Panc1 (cell line): ENCODE measurements at regions not wholly inside any gene's neighbourhood (a gene's known extent, or its start where the extent isn't known, plus 50 kb on each side); places are given as distances from the start of the nearest gene placed in this dataset.

Experiments used
- ATAC-seq: fragments of 200-7000 bp; cut with Tn5 transposase; 2 replicates; pipeline ENCODE4 v1.9.1; 2020; ENCODE audit warnings: mild to moderate bottlenecking, moderate library complexity
- BruUV-seq: library from RNA; stranded (reverse); fragments of 400-500 nt; replicated peaks from 2 replicates; lab custom pipeline; 2021; lab: Mats Ljungman, UMichigan
- CTCF ChIA-PET: fragments of 300-600 bp; sonication (Branson Sonifier 250); formaldehyde crosslinking; loops from one replicate; lab custom pipeline; 2022; ENCODE audit warnings: antibody characterized with exemption; lab: Charles Lee
- POLR2A ChIA-PET: fragments of 300-600 bp; sonication (Branson Sonifier 250); formaldehyde crosslinking; loops from one replicate; lab custom pipeline; 2022; ENCODE audit warnings: antibody characterized with exemption; lab: Charles Lee
- DNase-seq: peaks from one replicate; pipeline ENCODE4 v3.0.0-alpha.2; 2010; ENCODE audit warnings: low read depth, low spot score
- H3K27ac ChIP-seq: 2 replicates; pipeline ENCODE4 v1.5.1; 2011; ENCODE audit warnings: mild to moderate bottlenecking, low read length, inconsistent platforms
- H3K27me3 ChIP-seq: fragments of 200-500 bp; sonication (Bioruptor generic); 2 replicates; pipeline ENCODE4 v1.6.0; 2014; ENCODE audit warnings: low read length, inconsistent platforms; ENCODE audit not compliant: control insufficient read depth, insufficient read depth
- H3K36me3 ChIP-seq: fragments of 200-500 bp; sonication (Bioruptor generic); 2 replicates; pipeline ENCODE4 v1.5.1; 2014; ENCODE audit warnings: inconsistent platforms, mild to moderate bottlenecking, low read length, moderate library complexity; ENCODE audit not compliant: control insufficient read depth, insufficient read depth
- H3K4me1 ChIP-seq: 2 replicates; pipeline ENCODE4 v1.5.1; 2011; ENCODE audit warnings: inconsistent platforms, mild to moderate bottlenecking, low read length, moderate library complexity; ENCODE audit not compliant: control insufficient read depth, insufficient read depth
- H3K4me3 ChIP-seq, 2 experiments: 2 replicates each; pipeline ENCODE4 v1.5.1; 2011 to 2012; ENCODE audit warnings: low read depth in 2 of 2, low read length in 2 of 2, mild to moderate bottlenecking in 2 of 2, inconsistent platforms in 1 of 2, moderate library complexity in 1 of 2
- H3K9me3 ChIP-seq: fragments of 200-500 bp; sonication (Bioruptor generic); 2 replicates; pipeline ENCODE4 v1.5.1; 2014; ENCODE audit warnings: low read depth, mild to moderate bottlenecking, inconsistent platforms, low read length, moderate library complexity; ENCODE audit not compliant: control insufficient read depth, insufficient read depth
- POLR2AphosphoS5 ChIP-seq: IDR thresholded peaks from 2 replicates; pipeline ENCODE4 v1.6.1; 2012; ENCODE audit warnings: mild to moderate bottlenecking, low read depth, low read length, moderate library complexity
- SIN3A ChIP-seq: IDR thresholded peaks from 2 replicates; pipeline ENCODE4 v1.6.1; 2012; ENCODE audit warnings: low read depth, mild to moderate bottlenecking, low read length, moderate library complexity, borderline replicate concordance; ENCODE audit not compliant: insufficient read depth
- TCF7L2 ChIP-seq: IDR thresholded peaks from 2 replicates; pipeline ENCODE4 v1.6.1; 2011; ENCODE audit warnings: mild to moderate bottlenecking, low read depth, low read length, inconsistent platforms
- in situ Hi-C: cut with HindIII; loops from 2 replicates; pipeline ENCODE4 v1.10.0; 2016; ENCODE audit warnings: low sequenced_read_pairs, low pct_unique_long_range_greater_than_20kb
- intact Hi-C: fragments of 100-400 bp; cut with micrococcal nuclease; formaldehyde crosslinking; loops from one replicate; pipeline ENCODE4 v1.10.0; 2022; ENCODE audit not compliant: unreplicated experiment
- TF ChIP-seq, protein P1 (sequence below), 2 experiments: IDR thresholded peaks; 2 replicates each; pipeline ENCODE4 v1.6.1; 2011 to 2012; ENCODE audit warnings: low read depth in 2 of 2, control low read depth in 1 of 2, low read length in 1 of 2, mild to moderate bottlenecking in 1 of 2, moderate library complexity in 1 of 2; ENCODE audit not compliant: insufficient read depth in 1 of 2
- TF ChIP-seq, protein P2 (sequence below): fragments of 450-650 bp; IDR thresholded peaks from 2 replicates; pipeline ENCODE4 v1.5.1; 2017; ENCODE audit warnings: mild to moderate bottlenecking

DNA sequence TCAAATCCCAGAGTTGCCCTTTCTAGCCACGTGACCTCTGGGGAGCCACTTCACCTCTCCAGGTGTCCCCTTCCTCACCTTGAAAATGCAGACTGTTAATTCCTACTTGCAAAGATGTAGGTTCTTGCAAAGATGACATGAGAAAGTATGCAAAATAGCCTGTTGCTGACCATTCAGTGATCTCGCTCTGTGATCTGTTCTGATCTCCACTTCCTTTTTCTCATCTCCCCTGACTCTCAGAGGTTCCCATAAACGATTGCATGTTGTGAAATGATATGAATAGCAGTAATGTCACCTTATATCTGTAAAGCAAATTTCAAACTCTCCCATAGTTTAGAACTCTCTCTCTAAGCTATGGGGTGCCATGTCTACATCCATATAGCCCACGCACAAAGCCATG is 182.3 kb downstream of the TMEM132E start:
- in situ Hi-C loops (no loop called here), intact Hi-C loops (no loop called here)
- H3K4me3 ChIP-seq: no peak overlapping the region
- H3K4me1 ChIP-seq: no peaks in the 10 kb centered on the region
- no peaks in the 10 kb centered on the region for H3K27me3 ChIP-seq
- no peak for TF ChIP-seq SIN3A
- TF ChIP-seq, protein P1, sequence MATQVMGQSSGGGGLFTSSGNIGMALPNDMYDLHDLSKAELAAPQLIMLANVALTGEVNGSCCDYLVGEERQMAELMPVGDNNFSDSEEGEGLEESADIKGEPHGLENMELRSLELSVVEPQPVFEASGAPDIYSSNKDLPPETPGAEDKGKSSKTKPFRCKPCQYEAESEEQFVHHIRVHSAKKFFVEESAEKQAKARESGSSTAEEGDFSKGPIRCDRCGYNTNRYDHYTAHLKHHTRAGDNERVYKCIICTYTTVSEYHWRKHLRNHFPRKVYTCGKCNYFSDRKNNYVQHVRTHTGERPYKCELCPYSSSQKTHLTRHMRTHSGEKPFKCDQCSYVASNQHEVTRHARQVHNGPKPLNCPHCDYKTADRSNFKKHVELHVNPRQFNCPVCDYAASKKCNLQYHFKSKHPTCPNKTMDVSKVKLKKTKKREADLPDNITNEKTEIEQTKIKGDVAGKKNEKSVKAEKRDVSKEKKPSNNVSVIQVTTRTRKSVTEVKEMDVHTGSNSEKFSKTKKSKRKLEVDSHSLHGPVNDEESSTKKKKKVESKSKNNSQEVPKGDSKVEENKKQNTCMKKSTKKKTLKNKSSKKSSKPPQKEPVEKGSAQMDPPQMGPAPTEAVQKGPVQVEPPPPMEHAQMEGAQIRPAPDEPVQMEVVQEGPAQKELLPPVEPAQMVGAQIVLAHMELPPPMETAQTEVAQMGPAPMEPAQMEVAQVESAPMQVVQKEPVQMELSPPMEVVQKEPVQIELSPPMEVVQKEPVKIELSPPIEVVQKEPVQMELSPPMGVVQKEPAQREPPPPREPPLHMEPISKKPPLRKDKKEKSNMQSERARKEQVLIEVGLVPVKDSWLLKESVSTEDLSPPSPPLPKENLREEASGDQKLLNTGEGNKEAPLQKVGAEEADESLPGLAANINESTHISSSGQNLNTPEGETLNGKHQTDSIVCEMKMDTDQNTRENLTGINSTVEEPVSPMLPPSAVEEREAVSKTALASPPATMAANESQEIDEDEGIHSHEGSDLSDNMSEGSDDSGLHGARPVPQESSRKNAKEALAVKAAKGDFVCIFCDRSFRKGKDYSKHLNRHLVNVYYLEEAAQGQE (IDR thresholded peaks at IDR 0.05; ENCODE audit: insufficient read depth in 1 of 2, low read depth in 2 of 2, low read length in 1 of 2): no peak
- no peak for TF ChIP-seq POLR2AphosphoS5
- TF ChIP-seq, protein P2, sequence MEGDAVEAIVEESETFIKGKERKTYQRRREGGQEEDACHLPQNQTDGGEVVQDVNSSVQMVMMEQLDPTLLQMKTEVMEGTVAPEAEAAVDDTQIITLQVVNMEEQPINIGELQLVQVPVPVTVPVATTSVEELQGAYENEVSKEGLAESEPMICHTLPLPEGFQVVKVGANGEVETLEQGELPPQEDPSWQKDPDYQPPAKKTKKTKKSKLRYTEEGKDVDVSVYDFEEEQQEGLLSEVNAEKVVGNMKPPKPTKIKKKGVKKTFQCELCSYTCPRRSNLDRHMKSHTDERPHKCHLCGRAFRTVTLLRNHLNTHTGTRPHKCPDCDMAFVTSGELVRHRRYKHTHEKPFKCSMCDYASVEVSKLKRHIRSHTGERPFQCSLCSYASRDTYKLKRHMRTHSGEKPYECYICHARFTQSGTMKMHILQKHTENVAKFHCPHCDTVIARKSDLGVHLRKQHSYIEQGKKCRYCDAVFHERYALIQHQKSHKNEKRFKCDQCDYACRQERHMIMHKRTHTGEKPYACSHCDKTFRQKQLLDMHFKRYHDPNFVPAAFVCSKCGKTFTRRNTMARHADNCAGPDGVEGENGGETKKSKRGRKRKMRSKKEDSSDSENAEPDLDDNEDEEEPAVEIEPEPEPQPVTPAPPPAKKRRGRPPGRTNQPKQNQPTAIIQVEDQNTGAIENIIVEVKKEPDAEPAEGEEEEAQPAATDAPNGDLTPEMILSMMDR: no peak
- no peak for TF ChIP-seq TCF7L2
- no peaks in the 10 kb centered on the region for H3K36me3 ChIP-seq
- ATAC-seq (no peak), DNase-seq (no peak)
- no TSS peak for BruUV-seq
- no peaks in the 10 kb centered on the region for H3K9me3 ChIP-seq
- ChIA-PET CTCF (no interaction called here), POLR2A (no interaction called here)
- H3K27ac ChIP-seq: no peak overlapping the region

DNA sequence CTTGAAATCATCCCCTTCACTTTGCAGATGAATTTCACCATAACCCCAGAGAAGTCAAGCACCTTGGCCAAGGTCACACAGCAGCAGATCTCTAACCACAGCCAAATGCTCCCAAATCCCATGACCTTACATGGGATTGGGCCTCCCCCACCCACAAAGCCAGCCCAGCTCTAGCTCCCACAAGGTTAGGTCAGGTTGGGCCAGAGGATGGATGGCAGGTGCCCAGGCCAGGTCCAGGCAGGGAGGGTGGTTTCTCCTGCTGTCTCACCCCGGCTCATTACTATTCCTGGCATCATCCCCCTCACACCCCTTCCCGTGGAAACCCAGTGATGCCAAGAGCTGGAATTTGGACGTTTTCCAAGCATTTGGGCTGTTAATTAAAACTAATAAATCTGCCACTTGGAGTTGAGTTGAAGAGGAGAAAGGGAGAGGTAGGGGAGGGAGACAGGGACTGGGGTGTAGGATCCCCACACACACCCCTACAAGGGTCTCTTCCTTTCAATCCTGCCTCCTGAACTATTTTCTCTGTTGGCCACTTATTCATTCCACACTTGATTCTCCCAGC is 181.6 kb downstream of the TMEM132E start:
- H3K27me3 ChIP-seq: no peaks in the 10 kb centered on the region
- in situ Hi-C loops: no loop called here
- CTCF ChIA-PET: no interaction called here
- DNase-seq (no peak), ATAC-seq (no peak)
- no peak overlapping the region for H3K4me3 ChIP-seq
- no peaks in the 10 kb centered on the region for H3K4me1 ChIP-seq
- no peaks in the 10 kb centered on the region for H3K36me3 ChIP-seq
- intact Hi-C loops: no loop called here
- no peaks in the 10 kb centered on the region for H3K9me3 ChIP-seq
- TF ChIP-seq, protein P2: no peak
- TF ChIP-seq, protein P1 (IDR thresholded peaks at IDR 0.05; ENCODE audit: insufficient read depth in 1 of 2, low read depth in 2 of 2, low read length in 1 of 2): no peak
- no peak for TF ChIP-seq TCF7L2
- TF ChIP-seq SIN3A: no peak
- no peak for TF ChIP-seq POLR2AphosphoS5
- POLR2A ChIA-PET: no interaction called here
- BruUV-seq: no TSS peak
- H3K27ac ChIP-seq: no peak overlapping the region
